ENCODE measurements at regions not wholly inside any gene's neighbourhood (a gene's known extent, or its start where the extent isn't known, plus 50 kb on each side); places are given as distances from the start of the nearest gene placed in this dataset.
"Not testable (repeated sequence)": the region's sequence is repeated elsewhere in the genome, so short reads cannot be mapped to it uniquely, and the experiment has no call there.

GRCh38 chr11:97622795-97623194 is 1233.0 kb downstream of the JRKL start:
- CTCF ChIA-PET, result no interaction called here

GRCh38 chr11:97636741-97637140 is 1246.9 kb downstream of the JRKL start:
- H3K9ac ChIP-seq (ENCODE audit: control insufficient read depth, insufficient read depth, low read length); SMC1A ChIA-PET (ENCODE audit: uncharacterized antibody, unreplicated experiment); CTCF ChIA-PET; H3K4me3 ChIP-seq; ATAC-seq; H3K36me3 ChIP-seq (ENCODE audit: control insufficient read depth in 2 of 2, insufficient read depth in 2 of 2, low read length in 1 of 2); RAD21 ChIA-PET (ENCODE audit: unreplicated experiment); H3K27me3 ChIP-seq (replicated peaks in 1 of 2; ENCODE audit: control insufficient read depth in 2 of 2, insufficient read depth in 2 of 2, low read length in 1 of 2); H2AFZ ChIP-seq (ENCODE audit: control insufficient read depth, low read depth, low read length); in situ Hi-C loops (cut with MboI); H4K20me1 ChIP-seq (ENCODE audit: control insufficient read depth, insufficient read depth); H3K4me2 ChIP-seq (ENCODE audit: control insufficient read depth, insufficient read depth); H3K9me3 ChIP-seq (replicated peaks; ENCODE audit: control insufficient read depth, insufficient read depth, low read length); H3K79me2 ChIP-seq (ENCODE audit: control insufficient read depth, insufficient read depth, low read length); H3K27ac ChIP-seq (ENCODE audit: control insufficient read depth, insufficient read depth); intact Hi-C loops (cut with micrococcal nuclease; ENCODE audit: unreplicated experiment); DNase-seq (ENCODE audit: low read depth, low spot score); H3K4me1 ChIP-seq (ENCODE audit: control insufficient read depth, insufficient read depth, low read length); FAIRE-seq; POLR2A ChIA-PET; BruUV-seq (replicated peaks): not testable (repeated sequence)
- 31% methylated on average over 4 of the region's 4 CpGs for WGBS (ENCODE audit: insufficient coverage, insufficient replicate concordance, low lambda C conversion rate, missing lambda C conversion rate)

More at GRCh38 chr11:97622795-97623194, 1233.0 kb downstream of the JRKL start:
- intact Hi-C loops (cut with micrococcal nuclease; ENCODE audit: unreplicated experiment) (no loop called here), in situ Hi-C loops (cut with MboI) (loop anchor here (25.0 kb wide), 1 partner anchor 1390 kb away; the partner anchor contains the start of gene CNTN5)
- ChIA-PET SMC1A (ENCODE audit: uncharacterized antibody, unreplicated experiment) (no interaction called here), POLR2A (no interaction called here), RAD21 (ENCODE audit: unreplicated experiment) (no interaction called here)
- Histone ChIP-seq H2AFZ (ENCODE audit: control insufficient read depth, low read depth, low read length) (no peak overlapping the region), H4K20me1 (ENCODE audit: control insufficient read depth, insufficient read depth) (no peaks in the 10 kb centered on the region), H3K36me3 (ENCODE audit: control insufficient read depth in 2 of 2, insufficient read depth in 2 of 2, low read length in 1 of 2) (no peaks in the 10 kb centered on the region), H3K4me1 (ENCODE audit: control insufficient read depth, insufficient read depth, low read length) (no peaks in the 10 kb centered on the region), H3K4me2 (ENCODE audit: control insufficient read depth, insufficient read depth) (no peak overlapping the region), H3K9ac (ENCODE audit: control insufficient read depth, insufficient read depth, low read length) (no peak overlapping the region), H3K4me3 (no peak overlapping the region), H3K27me3 (replicated peaks in 1 of 2; ENCODE audit: control insufficient read depth in 2 of 2, insufficient read depth in 2 of 2, low read length in 1 of 2) (no peaks in the 10 kb centered on the region), H3K9me3 (replicated peaks; ENCODE audit: control insufficient read depth, insufficient read depth, low read length) (no peaks in the 10 kb centered on the region), H3K27ac (ENCODE audit: control insufficient read depth, insufficient read depth) (no peak overlapping the region), H3K79me2 (ENCODE audit: control insufficient read depth, insufficient read depth, low read length) (no peaks in the 10 kb centered on the region)
- no TSS peak for BruUV-seq (replicated peaks)
- no peak for FAIRE-seq
- DNase-seq (ENCODE audit: low read depth, low spot score), result no peak
- TF ChIP-seq ZNF217 (IDR thresholded peaks at IDR 0.05), result no peak
- no peak for TF ChIP-seq IKZF1 (conservative IDR thresholded peaks at IDR 0.05)
- TF ChIP-seq RCOR1 (conservative IDR thresholded peaks at IDR 0.05; ENCODE audit: low read depth, low read length), result no peak
- no peak for TF ChIP-seq CBFB (IDR thresholded peaks at IDR 0.05; ENCODE audit: low read depth)
- TF ChIP-seq PAX5 (IDR thresholded peaks at IDR 0.05; ENCODE audit: borderline replicate concordance, low read depth, low read length), result no peak
- TF ChIP-seq TBL1XR1 (IDR thresholded peaks at IDR 0.05; ENCODE audit: low read depth, low read length), result no peak
- no peak for TF ChIP-seq PML (IDR thresholded peaks at IDR 0.05; ENCODE audit: low read length)
- TF ChIP-seq TCF12 (IDR thresholded peaks at IDR 0.05; ENCODE audit: low read depth, low read length), result no peak
- 0% methylated on average over 2 of the region's 2 CpGs for WGBS (ENCODE audit: insufficient coverage, insufficient replicate concordance, low lambda C conversion rate, missing lambda C conversion rate)
- no peak for ATAC-seq

All from GM12878 (cell line).